Left lung (tissue), 4 donors: ENCODE measurements at regions not wholly inside any gene's neighbourhood (a gene's known extent, or its start where the extent isn't known, plus 50 kb on each side); places are given as distances from the start of the nearest gene placed in this dataset.

Experiments
- ATAC-seq: fragments of 200-7000 bp; cut with Tn5 transposase; one replicate; pipeline ENCODE4 v1.9.1; 2020; ENCODE audit warnings: moderate library complexity
- DNase-seq, 4 donors: peaks; one replicate each; pipeline ENCODE4 v3.0.0-alpha.2; 2013 to 2020
- H3K27ac ChIP-seq, 2 donors: fragments of 200-600 bp; sonication (generic) in 1 of 2; one replicate each; pipeline versions ENCODE4 v1.5.0 to v1.8.0; 2020 to 2021
- H3K27me3 ChIP-seq, 2 donors: fragments of 200-600 bp; sonication (generic) in 1 of 2; one replicate each; pipeline versions ENCODE4 v1.5.0 to v1.8.0; 2020 to 2021
- H3K36me3 ChIP-seq, 2 donors: fragments of 200-600 bp; sonication (generic) in 1 of 2; one replicate each; pipeline versions ENCODE4 v1.5.0 to v1.8.0; 2020 to 2021
- H3K4me1 ChIP-seq, 2 donors: fragments of 200-600 bp; one replicate each; pipeline ENCODE4 v1.8.0; 2021
- H3K4me3 ChIP-seq, 2 donors: fragments of 200-600 bp; sonication (generic) in 1 of 2; one replicate each; pipeline versions ENCODE4 v1.5.0 to v1.8.0; 2020 to 2021; ENCODE audit warnings: mild to moderate bottlenecking in 1 of 2
- H3K9me3 ChIP-seq, 2 donors: fragments of 200-600 bp; sonication (generic) in 1 of 2; one replicate each; pipeline versions ENCODE4 v1.5.0 to v1.8.0; 2020 to 2021
- intact Hi-C, 2 donors: fragments of 100-400 bp; cut with DNase I; formaldehyde crosslinking; loops; one replicate each; pipeline versions ENCODE4 v1.11.2 to v1.14.2; 2022
- TF ChIP-seq, protein P1 (sequence below), 2 donors: fragments of 200-600 bp; sonication (generic) in 1 of 2; IDR thresholded peaks; one replicate each; pipeline versions ENCODE4 v1.5.0 to v1.8.0; 2021; ENCODE audit warnings: antibody characterized with exemption in 2 of 2
- donor health status: DM: no; HTN: yes; CAD: no.
- donor health status: DM: no; HTN: no; CAD: no.

DNA sequence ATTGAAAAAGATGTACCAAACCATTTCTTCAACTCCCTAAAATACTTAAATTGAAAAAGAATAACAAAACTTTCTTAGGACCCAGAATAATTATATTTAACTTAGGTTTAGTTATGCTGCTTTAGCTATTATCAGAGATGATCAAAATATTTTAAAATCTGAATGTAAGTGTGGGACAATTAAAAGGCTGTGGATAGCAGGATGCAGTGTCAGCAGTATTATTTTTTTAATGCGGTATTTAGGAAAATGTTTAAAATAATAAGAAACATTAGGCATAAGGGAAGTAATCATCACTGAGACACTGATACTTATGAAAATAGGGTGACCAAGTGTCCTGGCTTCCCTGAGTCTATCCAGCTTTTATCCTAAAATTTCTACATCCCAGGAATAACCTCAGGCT lies 161.5 kb upstream of the PTCHD4 start:
- Histone ChIP-seq H3K27ac (no peak overlapping the region), H3K9me3 (peaks cover 0 to 17% of the 10 kb centered on the region in 2 donors), H3K4me1 (no peaks in the 10 kb centered on the region), H3K4me3 (no peak overlapping the region), H3K36me3 (no peaks in the 10 kb centered on the region), H3K27me3 (no peaks in the 10 kb centered on the region)
- TF ChIP-seq, protein P1, sequence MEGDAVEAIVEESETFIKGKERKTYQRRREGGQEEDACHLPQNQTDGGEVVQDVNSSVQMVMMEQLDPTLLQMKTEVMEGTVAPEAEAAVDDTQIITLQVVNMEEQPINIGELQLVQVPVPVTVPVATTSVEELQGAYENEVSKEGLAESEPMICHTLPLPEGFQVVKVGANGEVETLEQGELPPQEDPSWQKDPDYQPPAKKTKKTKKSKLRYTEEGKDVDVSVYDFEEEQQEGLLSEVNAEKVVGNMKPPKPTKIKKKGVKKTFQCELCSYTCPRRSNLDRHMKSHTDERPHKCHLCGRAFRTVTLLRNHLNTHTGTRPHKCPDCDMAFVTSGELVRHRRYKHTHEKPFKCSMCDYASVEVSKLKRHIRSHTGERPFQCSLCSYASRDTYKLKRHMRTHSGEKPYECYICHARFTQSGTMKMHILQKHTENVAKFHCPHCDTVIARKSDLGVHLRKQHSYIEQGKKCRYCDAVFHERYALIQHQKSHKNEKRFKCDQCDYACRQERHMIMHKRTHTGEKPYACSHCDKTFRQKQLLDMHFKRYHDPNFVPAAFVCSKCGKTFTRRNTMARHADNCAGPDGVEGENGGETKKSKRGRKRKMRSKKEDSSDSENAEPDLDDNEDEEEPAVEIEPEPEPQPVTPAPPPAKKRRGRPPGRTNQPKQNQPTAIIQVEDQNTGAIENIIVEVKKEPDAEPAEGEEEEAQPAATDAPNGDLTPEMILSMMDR (IDR thresholded peaks at IDR 0.05), result no peak
- DNase-seq (no peak), ATAC-seq (no peak)
- intact Hi-C loops, result no loop called here

DNA sequence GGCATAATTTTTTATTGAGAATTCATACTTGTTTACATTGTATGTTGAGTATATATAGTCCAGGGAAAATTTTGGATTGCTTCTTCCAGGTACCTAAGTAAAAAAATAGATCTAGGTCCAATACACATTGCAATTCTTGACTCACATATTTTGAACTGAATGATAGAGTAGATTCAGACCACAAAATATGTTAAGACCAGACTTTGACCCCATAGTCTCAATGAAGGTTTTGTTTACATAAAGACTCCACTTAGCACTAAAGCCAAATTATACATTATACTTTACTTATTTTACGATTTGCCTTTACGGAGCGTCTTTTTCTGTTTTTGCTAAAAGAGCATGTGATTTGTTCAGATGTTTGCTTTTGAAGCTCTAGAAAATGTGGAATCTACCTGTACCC lies 144.1 kb upstream of the PTCHD4 start:
- no peak overlapping the region for H3K27ac ChIP-seq
- no peaks in the 10 kb centered on the region for H3K9me3 ChIP-seq
- TF ChIP-seq, protein P1 (IDR thresholded peaks at IDR 0.05), result no peak
- no peaks in the 10 kb centered on the region for H3K4me1 ChIP-seq
- no peaks in the 10 kb centered on the region for H3K27me3 ChIP-seq
- intact Hi-C loops, result no loop called here
- DNase-seq, result no peak
- no peak overlapping the region for H3K4me3 ChIP-seq
- H3K36me3 ChIP-seq, result no peaks in the 10 kb centered on the region
- ATAC-seq, result no peak

DNA sequence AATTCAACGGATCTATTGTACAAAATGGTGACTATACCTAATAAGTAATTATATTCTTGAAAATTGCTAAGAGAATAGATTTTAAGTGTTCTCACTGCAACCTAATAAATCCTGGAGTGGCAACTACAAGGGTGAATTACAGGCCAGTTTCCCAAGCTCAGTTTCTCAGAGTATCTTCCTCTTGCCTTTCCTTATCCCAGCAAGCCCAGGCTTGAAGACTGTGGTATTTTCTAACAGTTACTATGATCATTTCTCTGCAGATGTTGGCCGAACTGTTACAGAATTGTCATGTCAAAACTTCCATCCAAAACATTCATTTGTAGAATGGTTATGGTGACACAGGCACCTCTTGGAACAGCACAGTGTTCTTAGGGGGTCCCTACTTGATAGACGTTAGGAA lies 138.1 kb upstream of the PTCHD4 start:
- no peak overlapping the region for H3K4me3 ChIP-seq
- ATAC-seq (no peak), DNase-seq (no peak)
- no peaks in the 10 kb centered on the region for H3K9me3 ChIP-seq
- H3K4me1 ChIP-seq, result no peaks in the 10 kb centered on the region
- no peak overlapping the region for H3K27ac ChIP-seq
- intact Hi-C loops, result no loop called here
- TF ChIP-seq, protein P1 (IDR thresholded peaks at IDR 0.05), result no peak
- H3K36me3 ChIP-seq, result no peaks in the 10 kb centered on the region
- H3K27me3 ChIP-seq, result no peaks in the 10 kb centered on the region

DNA sequence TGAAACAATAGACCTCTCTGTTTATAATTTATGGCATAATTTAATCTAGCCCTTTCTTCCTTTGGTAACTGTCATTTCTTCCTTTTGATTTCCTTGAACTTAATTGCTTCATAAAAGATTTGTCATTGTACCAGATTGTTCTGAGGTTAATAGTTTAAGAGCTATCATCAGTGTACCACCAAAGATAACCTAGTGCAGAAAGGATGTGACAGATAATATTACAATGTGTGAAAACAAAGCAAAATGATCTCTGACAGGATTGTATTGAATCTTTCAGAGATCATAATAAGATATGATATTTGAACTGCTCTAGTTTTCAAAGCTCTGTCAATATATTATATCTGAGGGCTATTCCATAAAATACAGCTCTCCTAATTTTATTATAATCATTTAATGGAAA lies 132.1 kb upstream of the PTCHD4 start:
- TF ChIP-seq, protein P1 (IDR thresholded peaks at IDR 0.05), result no peak
- Histone ChIP-seq H3K4me3 (no peak overlapping the region), H3K27me3 (no peaks in the 10 kb centered on the region), H3K27ac (no peak overlapping the region), H3K36me3 (no peaks in the 10 kb centered on the region), H3K4me1 (no peaks in the 10 kb centered on the region), H3K9me3 (peaks cover 0 to 5% of the 10 kb centered on the region in 2 donors)
- intact Hi-C loops, result no loop called here
- DNase-seq (no peak), ATAC-seq (no peak)

DNA sequence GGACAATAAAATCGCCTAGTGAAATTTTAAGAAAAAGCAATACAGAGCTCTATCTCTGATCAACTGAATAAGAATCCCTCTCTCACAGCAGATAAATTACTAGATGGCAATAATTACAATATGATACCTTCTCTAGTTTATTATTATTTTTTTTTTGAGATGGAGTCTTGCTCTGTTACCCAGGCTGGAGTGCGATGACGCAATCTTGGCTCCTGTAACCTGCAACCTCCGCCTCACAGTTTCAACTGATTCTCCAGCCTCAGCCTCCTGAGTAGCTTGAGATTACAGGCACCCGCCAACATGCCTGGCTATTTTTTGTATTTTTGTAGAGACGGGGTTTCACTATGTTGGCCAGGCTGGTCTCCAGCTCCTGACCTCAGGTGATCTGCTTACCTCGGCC lies 129.3 kb upstream of the PTCHD4 start:
- ATAC-seq (no peak), DNase-seq (no peak)
- H3K4me1 ChIP-seq, result no peaks in the 10 kb centered on the region
- no peaks in the 10 kb centered on the region for H3K36me3 ChIP-seq
- TF ChIP-seq, protein P1 (IDR thresholded peaks at IDR 0.05), result no peak
- peaks cover 0 to 32% of the 10 kb centered on the region in 2 donors for H3K9me3 ChIP-seq
- no peaks in the 10 kb centered on the region for H3K27me3 ChIP-seq
- H3K27ac ChIP-seq, result no peak overlapping the region
- no peak overlapping the region for H3K4me3 ChIP-seq
- intact Hi-C loops, result no loop called here
